ENCODE measurements at regions not wholly inside any gene's neighbourhood (a gene's known extent, or its start where the extent isn't known, plus 50 kb on each side); places are given as distances from the start of the nearest gene placed in this dataset.

DNA sequence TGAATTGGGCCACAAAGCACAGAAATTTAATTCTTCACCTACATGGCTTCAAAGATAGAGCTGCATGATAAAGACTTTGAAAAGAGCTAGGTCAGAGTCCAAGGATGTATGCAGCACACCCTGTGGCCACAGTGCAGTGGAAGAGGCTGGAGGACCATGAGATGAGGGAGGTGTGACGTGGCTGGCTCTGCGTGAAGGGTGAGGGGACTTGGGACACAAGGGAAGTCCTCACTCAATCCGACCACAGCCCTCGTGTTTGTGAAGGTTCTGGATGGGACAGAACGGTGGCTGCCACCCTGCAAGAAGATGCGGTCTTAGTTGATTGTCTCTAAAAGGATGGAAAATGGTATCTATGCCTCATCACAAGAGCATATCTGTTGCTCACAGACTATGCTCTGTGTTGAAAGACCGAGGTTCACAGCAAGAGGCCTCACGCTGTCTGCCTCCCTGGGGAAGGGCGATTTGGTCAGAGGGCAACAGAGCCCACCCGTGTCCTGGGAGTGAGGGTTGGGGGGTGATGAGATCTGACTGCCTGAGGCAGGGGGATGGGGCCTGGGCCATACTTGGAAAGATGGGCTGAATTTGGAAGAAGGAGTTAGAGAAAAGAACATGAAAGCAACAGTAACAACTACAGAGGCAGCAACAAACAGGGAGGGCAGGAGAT is 174.4 kb upstream of the SHH start:
- WGBS, 2 experiments (ENCODE audit: extremely low coverage in 2 of 2, insufficient read length in 1 of 2) = 71% methylated on average over 2 of the region's 10 CpGs; no CpG with 5 or more reads in 1 of the 2 experiments
- BruUV-seq (replicated peaks) = no TSS peak
- DNase-seq (no peak), ATAC-seq (ENCODE audit: low read depth) (no peak)
- Histone ChIP-seq H3K4me1 (ENCODE audit: control insufficient read depth, insufficient read depth, low read length) (no peaks in the 10 kb centered on the region), H2AFZ (replicated peaks; ENCODE audit: low read length, poor library complexity) (no peak overlapping the region), H3K9me1 (ENCODE audit: insufficient read depth, low read length) (no peaks in the 10 kb centered on the region), H3K4ac (ENCODE audit: low read depth, low read length) (no peak overlapping the region), H3K9me3 (ENCODE audit: control insufficient read depth, insufficient read depth, low read length) (peaks cover 29% of the 10 kb centered on the region), H4K91ac (ENCODE audit: insufficient read depth, low read depth, low read length) (no peak overlapping the region), H2BK15ac (ENCODE audit: low read depth, low read length) (no peak overlapping the region), H2AK5ac (ENCODE audit: low read depth, low read length) (no peak overlapping the region), H2BK120ac (ENCODE audit: low read depth, low read length) (no peak overlapping the region), H3K23ac (ENCODE audit: low read depth, low read length) (no peak overlapping the region), H3K27me3 (ENCODE audit: control insufficient read depth, insufficient read depth, low read length) (no peaks in the 10 kb centered on the region), H3K18ac (ENCODE audit: low read depth, low read length) (no peak overlapping the region), H3K36me3 (ENCODE audit: control insufficient read depth, insufficient read depth, low read length) (no peaks in the 10 kb centered on the region), H3K4me3 (ENCODE audit: insufficient read depth, low read depth, low read length) (no peak overlapping the region), H3K56ac (ENCODE audit: extremely low read depth, insufficient read depth, low read length) (no peak overlapping the region), H4K20me1 (ENCODE audit: insufficient read depth, low read length) (no peaks in the 10 kb centered on the region), H3K14ac (replicated peaks; ENCODE audit: low read depth, low read length) (no peak overlapping the region), H2AK9ac (replicated peaks; ENCODE audit: low read depth, low read length, poor library complexity) (no peak overlapping the region), H2BK5ac (ENCODE audit: low read depth, low read length, poor library complexity, severe bottlenecking) (no peak overlapping the region), H2BK20ac (ENCODE audit: low read depth, low read length) (no peak overlapping the region), H3K79me1 (ENCODE audit: low read depth in 1 of 2, low read length in 2 of 2) (no peaks in the 10 kb centered on the region), H3K9ac (ENCODE audit: low read depth, low read length) (no peak overlapping the region), H4K8ac (ENCODE audit: low read depth in 2 of 2, low read length in 2 of 2) (no peak overlapping the region), H3K27ac (ENCODE audit: insufficient read depth, low read length) (no peak overlapping the region), H3K4me2 (ENCODE audit: low read depth, low read length) (no peak overlapping the region), H4K5ac (ENCODE audit: low read depth, low read length) (no peak overlapping the region)
- CTCF ChIA-PET = no interaction called here
- no peak for TF ChIP-seq NFE2L2 (IDR thresholded peaks at IDR 0.05; ENCODE audit: low read depth, low read length)
- TF ChIP-seq MAZ (IDR thresholded peaks at IDR 0.05; ENCODE audit: borderline replicate concordance, low read depth, low read length) = no peak
- in situ Hi-C loops (cut with MboI; ENCODE audit: low sequenced_read_pairs) (no loop called here), intact Hi-C loops (cut with micrococcal nuclease) (no loop called here), dilution Hi-C loops (cut with HindIII; ENCODE audit: low sequenced_read_pairs, unreplicated experiment) (no loop called here)
- POLR2A ChIA-PET (ENCODE audit: unreplicated experiment) = no interaction called here
